ENCODE measurements at regions not wholly inside any gene's neighbourhood (a gene's known extent, or its start where the extent isn't known, plus 50 kb on each side); places are given as distances from the start of the nearest gene placed in this dataset.

- Histone ChIP-seq H3K4me1 (no peaks in the 10 kb centered on the region), H3K9me3 (no peaks in the 10 kb centered on the region), H3K36me3 (no peaks in the 10 kb centered on the region), H3K4me3 (no peak overlapping the region), H3K27ac (no peak overlapping the region), H3K27me3 (no peaks in the 10 kb centered on the region)
- ATAC-seq (no peak), DNase-seq (no peak)
- no peak for TF ChIP-seq CTCF (IDR thresholded peaks at IDR 0.05)
- intact Hi-C loops (cut with DNase I): no loop called here
These were observed 97.3 kb downstream of the ACAA2 start for GRCh38 chr18:49716035-49716434.

GRCh38 chr18:49709347-49709690 lies 104.0 kb downstream of the ACAA2 start:
- ATAC-seq (no peak), DNase-seq (no peak)
- Histone ChIP-seq H3K27me3 (no peaks in the 10 kb centered on the region), H3K4me3 (no peak overlapping the region), H3K4me1 (no peaks in the 10 kb centered on the region), H3K36me3 (no peaks in the 10 kb centered on the region), H3K27ac (no peak overlapping the region), H3K9me3 (no peaks in the 10 kb centered on the region)
- TF ChIP-seq CTCF (IDR thresholded peaks at IDR 0.05): no peak
- intact Hi-C loops (cut with DNase I): no loop called here

- H3K27ac ChIP-seq: no peak overlapping the region
- peaks cover 3% of the 10 kb centered on the region for H3K4me1 ChIP-seq
- DNase-seq (no peak), ATAC-seq (no peak)
- H3K27me3 ChIP-seq: no peaks in the 10 kb centered on the region
- no peaks in the 10 kb centered on the region for H3K36me3 ChIP-seq
- no peak overlapping the region for H3K4me3 ChIP-seq
- TF ChIP-seq CTCF (IDR thresholded peaks at IDR 0.05): no peak
- no peaks in the 10 kb centered on the region for H3K9me3 ChIP-seq
- intact Hi-C loops (cut with DNase I): no loop called here
These were observed 104.5 kb downstream of the ACAA2 start for GRCh38 chr18:49708662-49709346.

- no peaks in the 10 kb centered on the region for H3K27me3 ChIP-seq
- no peak overlapping the region for H3K27ac ChIP-seq
- no peaks in the 10 kb centered on the region for H3K36me3 ChIP-seq
- H3K4me3 ChIP-seq: no peak overlapping the region
- TF ChIP-seq CTCF (IDR thresholded peaks at IDR 0.05): no peak
- no peak for DNase-seq
- peaks cover 4% of the 10 kb centered on the region for H3K4me1 ChIP-seq
- intact Hi-C loops (cut with DNase I): no loop called here
- no peaks in the 10 kb centered on the region for H3K9me3 ChIP-seq
- no peak for ATAC-seq
These were observed 105.7 kb downstream of the ACAA2 start for GRCh38 chr18:49707599-49707998.

- peak; percentile 73 for DNase-seq
- Histone ChIP-seq H3K4me1 (peaks cover 4% of the 10 kb centered on the region), H3K4me3 (no peak overlapping the region), H3K9me3 (no peaks in the 10 kb centered on the region), H3K36me3 (no peaks in the 10 kb centered on the region), H3K27ac (no peak overlapping the region), H3K27me3 (no peaks in the 10 kb centered on the region)
- ATAC-seq: peak; percentile 91
- intact Hi-C loops (cut with DNase I): no loop called here
- no peak for TF ChIP-seq CTCF (IDR thresholded peaks at IDR 0.05)
These were observed 109.0 kb downstream of the ACAA2 start for GRCh38 chr18:49704334-49704733.

- Histone ChIP-seq H3K27me3 (no peaks in the 10 kb centered on the region), H3K4me3 (no peak overlapping the region), H3K9me3 (no peaks in the 10 kb centered on the region), H3K27ac (no peak overlapping the region), H3K36me3 (no peaks in the 10 kb centered on the region), H3K4me1 (peaks cover 10% of the 10 kb centered on the region)
- no peak for ATAC-seq
- intact Hi-C loops (cut with DNase I): no loop called here
- no peak for TF ChIP-seq CTCF (IDR thresholded peaks at IDR 0.05)
- no peak for DNase-seq
These were observed 112.1 kb downstream of the ACAA2 start for GRCh38 chr18:49701190-49701589.
